Thymus (tissue), 11 donors: ENCODE measurements at regions not wholly inside any gene's neighbourhood (a gene's known extent, or its start where the extent isn't known, plus 50 kb on each side); places are given as distances from the start of the nearest gene placed in this dataset.

Experiments used
- DNase-seq, 9 donors: peaks; one replicate each; pipeline ENCODE4 v3.0.0-alpha.2; 2013; ENCODE audit warnings: low spot score in 9 of 9, low read depth in 6 of 9, missing footprints in 1 of 9
- H3K27ac ChIP-seq, 2 donors: one replicate each; pipeline ENCODE4 v1.5.1; 2013; ENCODE audit warnings: control low read depth in 1 of 2, low read depth in 1 of 2, low read length in 1 of 2, mild to moderate bottlenecking in 1 of 2, moderate library complexity in 1 of 2
- H3K27me3 ChIP-seq, 2 donors: one replicate each; pipeline ENCODE4 v1.5.1; 2013; ENCODE audit warnings: low read length in 1 of 2; ENCODE audit not compliant: control insufficient read depth in 2 of 2, insufficient read depth in 1 of 2
- H3K36me3 ChIP-seq, 2 donors: one replicate each; pipeline ENCODE4 v1.5.1; 2013; ENCODE audit warnings: low read length in 1 of 2, mild to moderate bottlenecking in 1 of 2, moderate library complexity in 1 of 2; ENCODE audit not compliant: control insufficient read depth in 2 of 2, insufficient read depth in 2 of 2
- H3K4me1 ChIP-seq, 2 donors: one replicate each; pipeline ENCODE4 v1.5.1; 2013; ENCODE audit warnings: low read length in 2 of 2; ENCODE audit not compliant: control insufficient read depth in 2 of 2, insufficient read depth in 2 of 2
- H3K4me3 ChIP-seq, 2 donors: one replicate each; pipeline ENCODE4 v1.5.1; 2013; ENCODE audit warnings: low read length in 2 of 2, control low read depth in 1 of 2, mild to moderate bottlenecking in 1 of 2
- H3K9me3 ChIP-seq, 2 donors: one replicate each; pipeline ENCODE4 v1.5.1; 2013; ENCODE audit warnings: low read length in 1 of 2, mild to moderate bottlenecking in 1 of 2; ENCODE audit not compliant: control insufficient read depth in 2 of 2, insufficient read depth in 1 of 2
- WGBS: extraction: QIAGEN DNeasy Blood & Tissue Kit; methylation state at CpG from one replicate; pipeline ENCODE4 v1.1.7; 2013; 5-methylcytosine and 5-hydroxymethylcytosine counted together
- donor health status: healthy.

- Histone ChIP-seq H3K4me1 (no peaks in the 10 kb centered on the region), H3K4me3 (no peak overlapping the region), H3K27me3 (no peaks in the 10 kb centered on the region), H3K27ac (no peak overlapping the region), H3K9me3 (no peaks in the 10 kb centered on the region), H3K36me3 (no peaks in the 10 kb centered on the region)
- 92% methylated on average over 2 of the region's 2 CpGs for WGBS
- no peak for DNase-seq
Measured at GRCh38 chr6:164130585-164130984, 716.1 kb downstream of the QKI start.

GRCh38 chr6:164130151-164130550 lies 715.6 kb downstream of the QKI start:
- no peaks in the 10 kb centered on the region for H3K9me3 ChIP-seq
- no peaks in the 10 kb centered on the region for H3K27me3 ChIP-seq
- no peaks in the 10 kb centered on the region for H3K36me3 ChIP-seq
- no peak overlapping the region for H3K27ac ChIP-seq
- WGBS: 91% methylated on average over 2 of the region's 2 CpGs
- H3K4me1 ChIP-seq: no peaks in the 10 kb centered on the region
- H3K4me3 ChIP-seq: no peak overlapping the region
- no peak for DNase-seq

- Histone ChIP-seq H3K36me3 (no peaks in the 10 kb centered on the region), H3K27me3 (no peaks in the 10 kb centered on the region), H3K9me3 (no peaks in the 10 kb centered on the region), H3K4me1 (no peaks in the 10 kb centered on the region), H3K4me3 (no peak overlapping the region), H3K27ac (no peak overlapping the region)
- DNase-seq: no peak
- WGBS: 91% methylated on average over 5 of the region's 5 CpGs
Measured at GRCh38 chr6:164129218-164129617, 714.7 kb downstream of the QKI start.

- 95% methylated on average over 2 of the region's 2 CpGs for WGBS
- H3K27me3 ChIP-seq: no peaks in the 10 kb centered on the region
- H3K4me1 ChIP-seq: no peaks in the 10 kb centered on the region
- no peak overlapping the region for H3K4me3 ChIP-seq
- H3K27ac ChIP-seq: no peak overlapping the region
- H3K9me3 ChIP-seq: no peaks in the 10 kb centered on the region
- no peak for DNase-seq
- no peaks in the 10 kb centered on the region for H3K36me3 ChIP-seq
Measured at GRCh38 chr6:164128101-164128500, 713.6 kb downstream of the QKI start.

- Histone ChIP-seq H3K36me3 (no peaks in the 10 kb centered on the region), H3K4me1 (no peaks in the 10 kb centered on the region), H3K27me3 (no peaks in the 10 kb centered on the region), H3K4me3 (no peak overlapping the region), H3K9me3 (no peaks in the 10 kb centered on the region), H3K27ac (no peak overlapping the region)
- DNase-seq: no peak
- WGBS: 76% methylated on average over 5 of the region's 5 CpGs
Measured at GRCh38 chr6:164124986-164125385, 710.5 kb downstream of the QKI start.

GRCh38 chr6:164124473-164124872 lies 710.0 kb downstream of the QKI start:
- H3K27ac ChIP-seq: no peak overlapping the region
- WGBS: 97% methylated on average over 5 of the region's 5 CpGs
- no peaks in the 10 kb centered on the region for H3K4me1 ChIP-seq
- DNase-seq: no peak
- no peak overlapping the region for H3K4me3 ChIP-seq
- H3K27me3 ChIP-seq: no peaks in the 10 kb centered on the region
- no peaks in the 10 kb centered on the region for H3K36me3 ChIP-seq
- H3K9me3 ChIP-seq: no peaks in the 10 kb centered on the region

GRCh38 chr6:164122109-164122508 lies 707.6 kb downstream of the QKI start:
- H3K4me1 ChIP-seq: no peaks in the 10 kb centered on the region
- no peaks in the 10 kb centered on the region for H3K27me3 ChIP-seq
- H3K9me3 ChIP-seq: no peaks in the 10 kb centered on the region
- WGBS: 85% methylated on average over 11 of the region's 11 CpGs
- H3K27ac ChIP-seq: no peak overlapping the region
- no peak overlapping the region for H3K4me3 ChIP-seq
- DNase-seq: no peak
- H3K36me3 ChIP-seq: no peaks in the 10 kb centered on the region

GRCh38 chr6:164121527-164121926 lies 707.0 kb downstream of the QKI start:
- H3K36me3 ChIP-seq: no peaks in the 10 kb centered on the region
- no peak for DNase-seq
- H3K27ac ChIP-seq: no peak overlapping the region
- H3K4me1 ChIP-seq: no peaks in the 10 kb centered on the region
- no peaks in the 10 kb centered on the region for H3K27me3 ChIP-seq
- H3K4me3 ChIP-seq: no peak overlapping the region
- 93% methylated on average over 6 of the region's 6 CpGs for WGBS
- no peaks in the 10 kb centered on the region for H3K9me3 ChIP-seq

- no peak overlapping the region for H3K4me3 ChIP-seq
- H3K27me3 ChIP-seq: no peaks in the 10 kb centered on the region
- no peak overlapping the region for H3K27ac ChIP-seq
- DNase-seq: no peak
- peaks cover 0 to 4% of the 10 kb centered on the region in 2 donors for H3K9me3 ChIP-seq
- WGBS: 94% methylated on average over 5 of the region's 5 CpGs
- no peaks in the 10 kb centered on the region for H3K36me3 ChIP-seq
- no peaks in the 10 kb centered on the region for H3K4me1 ChIP-seq
Measured at GRCh38 chr6:164114651-164115050, 700.1 kb downstream of the QKI start.

- Histone ChIP-seq H3K9me3 (peaks cover 0 to 4% of the 10 kb centered on the region in 2 donors), H3K4me1 (peaks cover 0 to 5% of the 10 kb centered on the region in 2 donors), H3K27me3 (no peaks in the 10 kb centered on the region), H3K4me3 (no peak overlapping the region), H3K27ac (no peak overlapping the region), H3K36me3 (no peaks in the 10 kb centered on the region)
- DNase-seq: no peak
- WGBS: 90% methylated on average over 4 of the region's 4 CpGs
Measured at GRCh38 chr6:164114051-164114450, 699.5 kb downstream of the QKI start.
